ENCODE measurements at regions not wholly inside any gene's neighbourhood (a gene's known extent, or its start where the extent isn't known, plus 50 kb on each side); places are given as distances from the start of the nearest gene placed in this dataset.

GRCh38 chr2:120538691-120539423 is 192.9 kb downstream of the INHBB start:
- H3K27me3 ChIP-seq (replicated peaks in 1 of 2; ENCODE audit: control insufficient read depth in 2 of 2, insufficient read depth in 2 of 2, low read length in 1 of 2), result peaks cover 0 to under 1% of the 10 kb centered on the region in 2 experiments; a peak in 3 of 4 replicates
- DNase-seq (ENCODE audit: low read depth, low spot score), result no peak
- H3K4me1 ChIP-seq (ENCODE audit: control insufficient read depth, insufficient read depth, low read length), result no peaks in the 10 kb centered on the region
- ChIA-PET RAD21 (ENCODE audit: unreplicated experiment) (no interaction called here), SMC1A (ENCODE audit: uncharacterized antibody, unreplicated experiment) (no interaction called here), CTCF (no interaction called here), POLR2A (no interaction called here)
- H3K9ac ChIP-seq (ENCODE audit: control insufficient read depth, insufficient read depth, low read length), result no peak overlapping the region
- H3K27ac ChIP-seq (ENCODE audit: control insufficient read depth, insufficient read depth), result no peak overlapping the region
- no peak for ATAC-seq
- H4K20me1 ChIP-seq (ENCODE audit: control insufficient read depth, insufficient read depth), result no peaks in the 10 kb centered on the region
- H2AFZ ChIP-seq (ENCODE audit: control insufficient read depth, low read depth, low read length), result no peak overlapping the region
- intact Hi-C loops (cut with micrococcal nuclease; ENCODE audit: unreplicated experiment), result no loop called here
- H3K4me2 ChIP-seq (ENCODE audit: control insufficient read depth, insufficient read depth), result no peak overlapping the region
- WGBS (ENCODE audit: insufficient coverage, insufficient replicate concordance, low lambda C conversion rate, missing lambda C conversion rate), result 40% methylated on average over 12 of the region's 12 CpGs
- H3K4me3 ChIP-seq, result no peak overlapping the region
- FAIRE-seq, result no peak
- no peak for TF ChIP-seq SIX5 (IDR thresholded peaks at IDR 0.05; ENCODE audit: low read depth, low read length, severe bottlenecking)
- TF ChIP-seq, protein P1, sequence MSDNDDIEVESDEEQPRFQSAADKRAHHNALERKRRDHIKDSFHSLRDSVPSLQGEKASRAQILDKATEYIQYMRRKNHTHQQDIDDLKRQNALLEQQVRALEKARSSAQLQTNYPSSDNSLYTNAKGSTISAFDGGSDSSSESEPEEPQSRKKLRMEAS (IDR thresholded peaks at IDR 0.05; ENCODE audit: low read depth, low read length), result no peak
- no peak for TF ChIP-seq CHD1 (IDR thresholded peaks at IDR 0.05; ENCODE audit: low read depth, low read length)
- no peak for TF ChIP-seq ZNF384 (IDR thresholded peaks at IDR 0.05; ENCODE audit: borderline replicate concordance, low read depth, low read length)
- no peak for TF ChIP-seq NR2C1 (IDR thresholded peaks at IDR 0.05)
- no peak for TF ChIP-seq NFXL1 (IDR thresholded peaks at IDR 0.05; ENCODE audit: borderline replicate concordance)
- TF ChIP-seq NFYA (IDR thresholded peaks at IDR 0.05; ENCODE audit: borderline replicate concordance, low read depth, low read length), result no peak
- TF ChIP-seq KLF5 (IDR thresholded peaks at IDR 0.05; ENCODE audit: partially characterized antibody), result no peak
- TF ChIP-seq RCOR1 (conservative IDR thresholded peaks at IDR 0.05; ENCODE audit: low read depth, low read length), result no peak
- TF ChIP-seq E4F1 (IDR thresholded peaks at IDR 0.05; ENCODE audit: borderline replicate concordance, partially characterized antibody), result no peak
- TF ChIP-seq IRF3 (IDR thresholded peaks at IDR 0.05), result no peak
- no peak for TF ChIP-seq CREB1 (IDR thresholded peaks at IDR 0.05; ENCODE audit: low read depth)
- no peak for TF ChIP-seq MXI1 (IDR thresholded peaks at IDR 0.05; ENCODE audit: low read depth, low read length)
- in situ Hi-C loops (cut with MboI), result no loop called here
- no peaks in the 10 kb centered on the region for H3K9me3 ChIP-seq (replicated peaks; ENCODE audit: control insufficient read depth, insufficient read depth, low read length)
- BruUV-seq (replicated peaks), result no TSS peak
- H3K79me2 ChIP-seq (ENCODE audit: control insufficient read depth, insufficient read depth, low read length), result no peaks in the 10 kb centered on the region
- H3K36me3 ChIP-seq (ENCODE audit: control insufficient read depth in 2 of 2, insufficient read depth in 2 of 2, low read length in 1 of 2), result no peaks in the 10 kb centered on the region

Measured in GM12878 (cell line).